SW480 (cell line): ENCODE measurements at regions not wholly inside any gene's neighbourhood (a gene's known extent, or its start where the extent isn't known, plus 50 kb on each side); places are given as distances from the start of the nearest gene placed in this dataset.

Experiments used
- DNase-seq: peaks from one replicate; pipeline ENCODE4 v3.0.0-alpha.2; 2016; ENCODE audit warnings: low spot score

DNA sequence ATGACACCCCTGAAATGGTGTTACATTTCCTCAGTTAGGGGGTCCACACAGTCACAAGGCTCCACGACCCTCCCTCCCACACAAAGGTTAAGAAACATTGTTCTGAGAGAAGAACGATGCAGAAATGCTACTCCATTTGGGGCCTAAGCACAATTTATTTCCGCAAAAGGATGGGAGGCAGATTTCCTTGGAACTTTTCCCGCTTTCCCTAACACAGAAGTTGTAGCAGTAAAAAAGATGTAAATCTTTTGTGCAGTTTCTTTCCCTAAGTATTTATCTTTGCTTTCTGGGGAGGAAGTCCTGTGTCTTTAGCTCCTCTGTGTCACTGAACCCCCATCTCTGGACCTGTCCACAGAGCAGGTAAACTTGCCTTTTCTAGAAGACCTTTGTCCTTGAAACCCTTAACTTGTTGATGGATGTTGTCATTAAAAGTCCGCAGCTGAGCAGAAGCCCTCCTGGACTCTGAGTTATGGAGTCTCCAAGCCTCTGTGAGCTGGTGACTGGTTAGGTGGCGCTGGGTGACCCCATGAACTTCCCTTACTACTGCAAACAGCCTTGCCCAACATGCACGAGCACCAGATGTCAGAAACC lies 67.2 kb upstream of the SHISA3 start:
- DNase-seq: no peak

GRCh38 chr4:42331040-42331439 lies 66.2 kb upstream of the SHISA3 start:
- no peak for DNase-seq

- DNase-seq: peak; percentile 29
These were observed 65.3 kb upstream of the SHISA3 start for GRCh38 chr4:42331914-42332368.

- no peak for DNase-seq
These were observed 57.3 kb upstream of the SHISA3 start for GRCh38 chr4:42339935-42340406.

GRCh38 chr4:42341518-42342026 lies 55.7 kb upstream of the SHISA3 start:
- no peak for DNase-seq

- DNase-seq: no peak
These were observed 54.8 kb upstream of the SHISA3 start for GRCh38 chr4:42342459-42342858.

- no peak for DNase-seq
These were observed 53.0 kb upstream of the SHISA3 start for GRCh38 chr4:42344309-42344708.

GRCh38 chr4:42344749-42345148 lies 52.5 kb upstream of the SHISA3 start:
- no peak for DNase-seq

DNA sequence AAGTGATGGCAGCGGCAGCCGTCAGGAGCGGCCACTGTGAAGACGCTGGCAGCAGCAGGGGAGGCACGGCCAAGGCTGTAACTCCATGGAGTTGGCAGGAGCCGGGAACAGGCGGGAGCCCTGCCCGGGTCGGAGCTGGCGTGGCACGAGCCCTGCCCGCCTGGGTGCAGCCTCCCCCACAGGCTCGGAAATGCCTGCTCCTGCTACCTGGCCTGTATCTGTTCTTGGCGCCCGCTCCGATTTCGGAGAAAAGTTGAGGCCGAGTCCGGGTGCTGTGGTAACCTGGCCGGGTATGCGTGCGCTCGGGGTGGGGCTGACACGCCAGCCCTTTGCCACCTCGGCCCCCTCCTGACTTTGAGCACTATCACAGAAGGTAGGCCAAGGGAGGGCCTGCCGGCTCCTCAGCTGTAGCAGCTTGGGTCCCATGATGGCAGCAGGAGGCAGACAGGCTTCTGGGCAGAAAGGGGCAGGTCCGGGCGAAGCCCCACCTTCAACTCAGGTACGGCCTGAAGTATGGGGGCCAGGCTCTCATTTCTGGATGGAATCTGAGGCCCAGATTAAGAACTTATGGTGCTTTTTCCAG lies 51.2 kb upstream of the SHISA3 start:
- DNase-seq: no peak

DNA sequence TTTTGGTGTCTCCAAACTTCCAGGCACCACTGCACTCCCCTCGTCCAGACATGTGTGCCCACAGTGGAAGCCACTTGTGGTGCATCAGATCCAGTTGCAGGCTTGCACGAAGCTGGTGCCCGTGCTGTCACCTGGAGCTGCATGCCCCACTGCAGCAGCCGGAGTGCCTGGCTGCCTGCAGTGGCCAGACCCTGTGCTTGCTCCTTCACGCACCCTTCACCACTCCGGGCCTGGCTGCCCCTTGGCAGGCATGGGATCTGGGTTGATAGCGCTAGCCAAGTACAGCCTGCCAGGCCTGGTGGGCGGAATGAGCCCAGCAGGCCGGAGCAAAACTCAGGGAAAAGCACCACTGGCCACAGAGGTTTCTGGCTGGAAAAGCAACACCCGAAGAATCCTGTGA lies 50.2 kb upstream of the SHISA3 start:
- no peak for DNase-seq
